GM12864 (cell line): ENCODE measurements at regions not wholly inside any gene's neighbourhood (a gene's known extent, or its start where the extent isn't known, plus 50 kb on each side); places are given as distances from the start of the nearest gene placed in this dataset.

Source experiments
- DNase-seq: peaks from one replicate; pipeline ENCODE4 v3.0.0-alpha.2; 2011; ENCODE audit warnings: low read depth
- H3K4me3 ChIP-seq: 2 replicates; pipeline ENCODE4 v1.5.1; 2011; ENCODE audit warnings: mild to moderate bottlenecking, low read depth, low read length, control low read depth
- CTCF ChIP-seq: IDR thresholded peaks from 2 replicates; pipeline ENCODE4 v1.5.1; 2011; ENCODE audit warnings: low read depth, mild to moderate bottlenecking, moderate library complexity, low read length, control low read depth, inconsistent platforms; ENCODE audit errors: missing control alignments

DNA sequence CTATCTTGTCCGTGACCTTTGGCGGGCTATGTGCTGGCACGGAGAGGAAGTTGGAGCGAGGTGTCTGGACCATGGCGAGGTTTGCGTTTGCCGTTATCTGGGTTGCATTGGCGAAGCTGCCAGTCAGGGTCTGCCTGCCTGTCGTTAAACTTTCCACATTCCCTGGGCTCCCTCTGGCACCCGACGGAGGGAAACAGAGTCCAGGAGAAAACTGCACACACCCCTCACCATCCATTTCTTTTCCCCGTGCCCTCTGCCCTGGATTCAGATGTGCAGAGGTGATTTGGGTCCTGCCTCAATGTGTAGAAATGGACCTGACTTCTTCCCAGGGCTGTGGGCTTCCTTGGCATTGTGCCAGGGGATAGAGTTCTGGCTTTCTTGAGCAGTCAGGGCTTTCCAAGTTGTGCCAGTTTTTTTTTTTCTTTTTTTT lies 142.4 kb downstream of the URI1 start:
- no peak overlapping the region for H3K4me3 ChIP-seq
- no peak for DNase-seq
- no peak for TF ChIP-seq CTCF

- TF ChIP-seq CTCF: no peak
- DNase-seq: no peak
- H3K4me3 ChIP-seq: no peak overlapping the region
These were observed 143.4 kb downstream of the URI1 start for GRCh38 chr19:30085394-30085793.

DNA sequence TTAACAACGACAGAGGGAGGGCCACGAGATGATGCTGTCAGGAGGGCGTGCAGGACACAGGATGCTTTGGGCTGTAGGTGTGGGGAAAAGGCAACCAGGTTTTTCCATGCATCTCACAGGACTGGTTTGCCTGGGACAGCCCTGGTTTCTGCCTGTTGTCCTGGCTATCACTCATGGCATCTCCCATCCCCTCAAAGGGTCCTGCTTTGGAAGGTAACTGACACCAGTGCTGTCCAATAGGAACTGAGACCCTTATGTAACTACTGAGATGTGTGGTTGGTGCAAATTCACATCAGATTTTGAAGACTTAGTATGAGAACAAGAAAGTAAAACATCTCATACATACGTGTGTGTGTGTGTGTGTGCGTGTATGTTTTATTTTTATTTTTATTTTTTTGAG lies 144.2 kb downstream of the URI1 start:
- no peak overlapping the region for H3K4me3 ChIP-seq
- DNase-seq: no peak
- no peak for TF ChIP-seq CTCF

DNA sequence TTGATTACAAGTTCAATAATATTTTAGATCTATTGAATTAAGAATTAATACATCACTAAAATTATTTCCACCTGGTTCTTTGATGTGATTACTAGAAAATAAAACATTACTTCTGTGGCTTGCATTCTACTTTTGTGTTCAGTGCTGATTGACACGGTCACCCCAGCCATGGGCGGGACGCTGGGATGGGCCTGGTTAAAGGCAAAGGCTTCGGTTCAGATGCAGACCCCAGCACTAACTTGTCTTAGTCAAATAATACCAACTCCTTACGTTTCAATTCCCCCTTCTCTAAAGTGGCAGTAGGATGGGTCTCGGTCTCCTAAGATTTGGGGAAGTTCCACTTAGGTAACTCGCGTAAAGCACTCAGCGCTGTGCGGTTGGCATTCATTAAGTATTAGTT lies 144.9 kb downstream of the URI1 start:
- no peak for DNase-seq
- no peak for TF ChIP-seq CTCF
- no peak overlapping the region for H3K4me3 ChIP-seq

DNA sequence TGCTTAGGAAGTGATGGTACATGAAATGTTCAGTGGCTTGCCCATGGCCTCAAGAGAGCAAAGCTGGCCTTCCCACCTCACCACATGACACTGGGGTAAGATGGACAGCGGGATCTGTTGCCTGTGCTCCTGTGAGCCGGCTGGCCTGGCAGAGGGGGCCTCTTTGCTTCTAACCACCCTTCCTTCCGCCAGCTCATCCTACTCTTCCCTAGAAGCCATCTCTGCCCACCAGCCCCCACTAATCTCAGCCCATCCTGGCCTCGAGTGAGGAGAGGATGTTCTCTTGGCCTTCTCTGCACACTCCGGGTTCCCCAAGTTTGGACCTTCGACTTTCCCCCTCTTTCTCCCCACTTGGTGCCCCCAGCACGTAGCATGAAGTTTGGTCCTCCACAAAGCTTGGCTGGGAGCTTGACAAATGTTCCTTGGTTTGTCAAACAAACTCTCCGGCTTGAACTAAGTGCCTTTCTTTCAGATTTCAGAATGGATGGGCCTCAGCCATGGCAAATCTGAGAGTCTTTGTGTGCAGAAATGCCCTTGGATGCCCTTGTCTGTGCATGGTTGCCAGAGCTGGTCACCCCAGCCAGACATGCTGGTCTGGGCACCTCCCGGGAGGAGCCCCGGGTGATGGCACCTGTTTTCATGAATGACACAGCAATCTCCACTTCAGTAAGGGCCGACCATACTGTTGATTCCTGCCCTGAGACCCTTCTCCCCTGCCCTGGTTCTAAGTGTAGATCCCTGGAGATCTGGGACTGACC lies 145.5 kb downstream of the URI1 start:
- no peak overlapping the region for H3K4me3 ChIP-seq
- TF ChIP-seq CTCF: no peak
- no peak for DNase-seq

DNA sequence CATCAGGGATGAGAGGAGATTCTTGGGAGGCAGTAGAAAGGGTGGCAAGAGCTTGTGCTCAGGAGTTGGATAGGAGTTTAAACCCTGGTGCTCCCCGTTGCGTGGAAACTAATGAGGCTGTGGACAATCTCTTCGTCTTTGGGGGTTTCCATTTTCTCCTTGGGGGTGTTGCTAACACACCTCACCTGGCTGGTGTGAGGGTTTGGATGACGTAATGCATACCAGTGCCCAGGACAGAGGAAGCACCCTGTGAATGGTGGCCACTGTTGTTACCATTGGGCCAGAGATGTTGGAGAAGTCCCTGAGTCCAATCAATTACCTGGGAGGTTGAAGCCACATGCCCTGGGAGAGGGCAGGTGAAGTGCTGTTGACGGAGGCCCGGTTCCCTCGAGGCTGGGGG lies 146.5 kb downstream of the URI1 start:
- no peak overlapping the region for H3K4me3 ChIP-seq
- no peak for DNase-seq
- TF ChIP-seq CTCF: no peak

DNA sequence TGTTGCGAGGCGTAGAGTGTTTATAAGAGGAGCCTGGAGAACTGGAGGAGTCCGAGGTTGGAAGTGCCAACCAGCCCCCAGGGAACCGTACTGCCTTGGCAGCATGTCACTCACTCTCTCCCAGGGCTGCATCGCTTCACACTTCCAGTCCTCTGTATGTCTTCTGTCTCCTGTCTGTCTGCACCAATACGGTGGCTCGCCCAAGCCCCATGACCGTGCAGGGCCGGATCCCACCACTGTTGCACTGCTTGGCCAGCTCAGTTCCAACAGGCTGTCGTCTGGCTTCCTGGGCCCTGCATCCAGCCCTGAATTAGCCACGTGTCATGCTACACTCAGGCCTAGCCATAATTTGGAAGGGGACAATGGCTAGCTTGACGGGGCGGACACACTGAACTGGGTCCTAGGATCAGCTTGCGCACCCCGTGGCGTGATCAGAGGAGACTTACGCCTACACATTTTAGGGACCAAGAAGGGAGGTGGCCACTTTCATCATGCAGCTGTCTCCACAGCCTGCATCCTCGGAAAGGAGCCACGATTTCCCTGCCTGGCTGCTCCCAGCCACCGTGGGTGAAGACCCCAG lies 147.1 kb downstream of the URI1 start:
- DNase-seq: no peak
- no peak for TF ChIP-seq CTCF
- H3K4me3 ChIP-seq: no peak overlapping the region
